GM12875 (cell line): ENCODE measurements at regions not wholly inside any gene's neighbourhood (a gene's known extent, or its start where the extent isn't known, plus 50 kb on each side); places are given as distances from the start of the nearest gene placed in this dataset.
"Not testable (repeated sequence)": the region's sequence is repeated elsewhere in the genome, so short reads cannot be mapped to it uniquely, and the experiment has no call there.

ENCODE experiments used
- H3K4me3 ChIP-seq: one replicate; pipeline ENCODE4 v1.5.1; 2011; ENCODE audit warnings: low read depth, low read length, control low read depth
- TF ChIP-seq, protein P1 (sequence below): IDR thresholded peaks from 2 replicates; pipeline ENCODE4 v1.5.1; 2011; ENCODE audit warnings: low read depth, mild to moderate bottlenecking, control low read depth, inconsistent platforms, low read length, moderate library complexity, borderline replicate concordance; ENCODE audit not compliant: insufficient read depth

DNA sequence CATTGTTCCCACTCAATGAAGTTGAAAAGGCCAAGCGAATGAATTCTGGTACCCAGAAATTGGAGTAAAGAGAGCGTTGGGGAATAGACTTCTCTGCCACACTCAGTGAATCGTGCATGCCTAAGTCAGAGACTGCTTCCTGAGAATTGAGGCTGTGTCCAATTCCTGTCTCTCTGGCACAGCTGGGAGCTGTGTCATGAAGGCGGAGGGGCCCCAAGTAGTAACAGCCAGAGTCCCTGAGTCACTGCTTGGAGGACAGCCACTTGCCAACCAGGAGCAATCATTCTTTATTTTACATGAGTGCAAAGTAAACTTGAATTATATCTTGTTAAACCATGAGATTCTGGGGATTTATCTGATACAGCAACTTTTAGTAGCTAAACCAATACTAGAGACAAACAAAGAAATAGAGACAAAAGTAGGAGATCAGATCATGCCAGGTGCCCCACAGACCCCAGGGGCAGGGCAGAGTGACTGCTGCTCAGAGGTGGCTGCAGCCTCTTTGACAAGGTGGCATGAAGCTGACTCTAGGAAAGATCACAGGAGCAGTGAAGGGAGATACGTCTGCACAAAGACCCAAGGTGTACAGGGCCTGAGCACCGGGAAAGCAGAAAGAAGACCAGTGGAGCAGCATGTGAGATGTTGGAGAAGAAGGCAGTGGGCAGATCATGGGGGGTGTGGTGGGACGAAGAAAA, 246.0 kb downstream of the GADD45G start:
- H3K4me3 ChIP-seq = no peak overlapping the region
- TF ChIP-seq, protein P1, sequence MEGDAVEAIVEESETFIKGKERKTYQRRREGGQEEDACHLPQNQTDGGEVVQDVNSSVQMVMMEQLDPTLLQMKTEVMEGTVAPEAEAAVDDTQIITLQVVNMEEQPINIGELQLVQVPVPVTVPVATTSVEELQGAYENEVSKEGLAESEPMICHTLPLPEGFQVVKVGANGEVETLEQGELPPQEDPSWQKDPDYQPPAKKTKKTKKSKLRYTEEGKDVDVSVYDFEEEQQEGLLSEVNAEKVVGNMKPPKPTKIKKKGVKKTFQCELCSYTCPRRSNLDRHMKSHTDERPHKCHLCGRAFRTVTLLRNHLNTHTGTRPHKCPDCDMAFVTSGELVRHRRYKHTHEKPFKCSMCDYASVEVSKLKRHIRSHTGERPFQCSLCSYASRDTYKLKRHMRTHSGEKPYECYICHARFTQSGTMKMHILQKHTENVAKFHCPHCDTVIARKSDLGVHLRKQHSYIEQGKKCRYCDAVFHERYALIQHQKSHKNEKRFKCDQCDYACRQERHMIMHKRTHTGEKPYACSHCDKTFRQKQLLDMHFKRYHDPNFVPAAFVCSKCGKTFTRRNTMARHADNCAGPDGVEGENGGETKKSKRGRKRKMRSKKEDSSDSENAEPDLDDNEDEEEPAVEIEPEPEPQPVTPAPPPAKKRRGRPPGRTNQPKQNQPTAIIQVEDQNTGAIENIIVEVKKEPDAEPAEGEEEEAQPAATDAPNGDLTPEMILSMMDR = no peak

DNA sequence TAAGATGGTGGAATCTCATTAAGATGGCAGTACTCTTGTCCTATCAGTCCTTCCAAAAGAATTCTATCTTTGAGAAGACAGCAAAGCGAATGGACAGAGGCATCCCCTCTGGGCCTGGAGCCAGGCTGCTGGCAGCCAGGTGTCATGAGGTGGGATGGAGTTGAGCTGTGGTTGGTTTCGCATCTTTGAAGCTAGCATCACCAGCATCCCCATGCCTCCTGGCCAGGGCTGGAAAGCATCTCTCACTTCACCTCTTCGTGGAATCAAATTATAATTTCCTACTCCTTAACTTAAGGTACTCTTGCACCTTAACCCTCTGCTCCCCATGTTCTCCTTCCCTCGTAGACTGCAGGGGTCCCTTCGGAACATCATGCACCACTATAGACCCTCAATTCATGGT, 248.3 kb downstream of the GADD45G start:
- TF ChIP-seq, protein P1 = no peak

DNA sequence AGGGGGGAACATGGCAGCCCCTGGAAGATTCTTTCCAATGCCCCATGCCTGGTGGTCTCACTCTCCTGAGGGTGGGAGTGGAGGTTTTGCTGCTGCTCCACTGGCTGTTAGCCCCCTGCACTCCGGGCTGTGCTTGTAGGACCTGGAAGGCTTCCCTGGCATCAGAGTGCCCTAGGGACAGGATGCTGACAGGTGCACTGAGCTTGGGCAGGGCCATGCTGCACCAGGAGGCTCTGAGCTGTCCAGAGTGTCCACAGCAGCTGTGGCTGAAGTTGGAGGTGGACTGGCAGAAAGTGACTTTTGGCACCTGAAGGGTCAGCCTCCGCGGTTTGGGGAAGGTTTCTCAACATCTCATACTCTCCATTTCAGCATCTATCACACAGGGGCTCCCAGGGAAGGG, 249.1 kb downstream of the GADD45G start:
- TF ChIP-seq, protein P1 = no peak
- no peak overlapping the region for H3K4me3 ChIP-seq

More for the DNA sequence above, 248.3 kb downstream of the GADD45G start:
- no peak overlapping the region for H3K4me3 ChIP-seq

DNA sequence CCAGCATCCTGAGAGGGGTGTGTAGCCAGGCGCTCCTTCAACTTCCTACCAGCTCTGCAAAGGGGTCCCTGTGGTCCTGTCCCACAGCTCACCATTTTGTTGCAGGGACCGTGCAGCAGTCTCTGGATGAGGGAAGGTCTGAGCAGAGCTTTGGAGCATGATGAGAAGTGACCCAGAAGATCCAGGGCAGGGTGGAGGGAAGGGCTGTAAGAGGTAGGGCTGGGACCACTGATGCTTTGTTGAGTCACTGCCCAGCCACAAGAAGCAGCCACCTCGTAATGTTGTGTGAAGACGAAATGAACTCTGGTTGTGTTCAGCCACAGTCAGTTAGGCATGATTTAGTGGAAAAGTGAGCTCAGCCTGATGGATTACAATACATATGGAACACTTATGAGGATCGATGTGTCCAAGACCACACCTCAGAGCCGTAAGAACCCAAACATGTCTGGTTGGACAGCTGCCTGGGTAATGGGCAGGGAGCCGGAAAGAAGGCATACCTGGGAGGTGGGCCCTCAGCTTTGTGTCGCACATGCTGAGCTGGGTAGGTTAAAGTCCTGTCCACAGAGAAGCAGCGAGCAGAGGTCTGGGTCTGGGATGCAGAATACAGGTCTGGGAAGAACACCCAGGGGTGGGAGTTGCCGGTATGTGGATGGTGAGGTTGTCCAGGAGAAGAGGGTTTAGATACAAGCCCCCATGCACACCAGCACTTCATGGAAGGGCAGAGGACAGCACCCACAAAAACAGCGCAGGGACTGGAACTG, 250.1 kb downstream of the GADD45G start:
- TF ChIP-seq, protein P1 = no peak
- no peak overlapping the region for H3K4me3 ChIP-seq

GRCh38 chr9:89856296-89856695, 251.5 kb downstream of the GADD45G start:
- H3K4me3 ChIP-seq = not testable (repeated sequence)

- not testable (repeated sequence) for H3K4me3 ChIP-seq
These were observed 252.1 kb downstream of the GADD45G start for GRCh38 chr9:89856950-89857349.

- H3K4me3 ChIP-seq = not testable (repeated sequence)
These were observed 255.0 kb downstream of the GADD45G start for GRCh38 chr9:89859842-89860241.

- H3K4me3 ChIP-seq = not testable (repeated sequence)
These were observed 256.6 kb downstream of the GADD45G start for GRCh38 chr9:89861371-89861770.

GRCh38 chr9:89862316-89862715, 257.5 kb downstream of the GADD45G start:
- TF ChIP-seq, protein P1 = no peak
- H3K4me3 ChIP-seq = no peak overlapping the region
